Breast epithelium (tissue), 4 donors: ENCODE measurements at regions not wholly inside any gene's neighbourhood (a gene's known extent, or its start where the extent isn't known, plus 50 kb on each side); places are given as distances from the start of the nearest gene placed in this dataset.

Source experiments
- DNase-seq, 2 donors: peaks; one replicate each; pipeline ENCODE4 v3.0.0-alpha.2; 2019; ENCODE audit warnings: low spot score in 2 of 2
- H3K27ac ChIP-seq, 2 donors: fragments of 200-600 bp; sonication (generic) in 1 of 2; one replicate each; pipeline ENCODE4 v1.5.1; 2016 to 2019; ENCODE audit warnings: mild to moderate bottlenecking in 1 of 2
- H3K27me3 ChIP-seq, 2 donors: fragments of 200-600 bp; sonication (generic) in 1 of 2; one replicate each; pipeline versions ENCODE4 v1.5.1 to v1.6.0; 2017 to 2019; ENCODE audit warnings: control low read depth in 1 of 2, mild to moderate bottlenecking in 1 of 2
- H3K36me3 ChIP-seq: fragments of 200-600 bp; one replicate; pipeline ENCODE4 v1.5.1; 2019
- H3K4me1 ChIP-seq, 2 donors: fragments of 200-600 bp; sonication (generic); one replicate each; pipeline ENCODE4 v1.5.1; 2016 to 2019; ENCODE audit warnings: control low read depth in 1 of 2
- H3K4me3 ChIP-seq, 3 donors: fragments of 200-600 bp; sonication (generic); 1 replicate in 2 of 3; 2 replicates in 1 of 3; pipeline ENCODE4 v1.5.1; 2016 to 2019; ENCODE audit warnings: mild to moderate bottlenecking in 3 of 3, moderate library complexity in 2 of 3
- H3K9me3 ChIP-seq, 2 donors: fragments of 200-600 bp; sonication (generic) in 1 of 2; one replicate each; pipeline ENCODE4 v1.5.1; 2016 to 2019; ENCODE audit warnings: control low read depth in 1 of 2
- POLR2A ChIP-seq: fragments of 450-650 bp; IDR thresholded peaks from one replicate; pipeline ENCODE4 v1.6.1; 2016; ENCODE audit warnings: antibody characterized with exemption, mild to moderate bottlenecking, moderate library complexity
- POLR2AphosphoS5 ChIP-seq, 3 donors: sonication (generic); formaldehyde crosslinking; IDR thresholded peaks; one replicate each; pipeline ENCODE4 v1.6.1; 2017; ENCODE audit warnings: antibody characterized with exemption in 3 of 3
- intact Hi-C: fragments of 100-400 bp; cut with DNase I; formaldehyde crosslinking; loops from one replicate; pipeline ENCODE4 v1.15.1; 2023; ENCODE audit warnings: low total_unique reads
- TF ChIP-seq, protein P1 (sequence below), 3 donors: fragments of 450-650 bp; IDR thresholded peaks; one replicate each; pipeline ENCODE4 v1.5.1; 2016 to 2017; ENCODE audit warnings: antibody characterized with exemption in 3 of 3, mild to moderate bottlenecking in 3 of 3, moderate library complexity in 3 of 3

DNA sequence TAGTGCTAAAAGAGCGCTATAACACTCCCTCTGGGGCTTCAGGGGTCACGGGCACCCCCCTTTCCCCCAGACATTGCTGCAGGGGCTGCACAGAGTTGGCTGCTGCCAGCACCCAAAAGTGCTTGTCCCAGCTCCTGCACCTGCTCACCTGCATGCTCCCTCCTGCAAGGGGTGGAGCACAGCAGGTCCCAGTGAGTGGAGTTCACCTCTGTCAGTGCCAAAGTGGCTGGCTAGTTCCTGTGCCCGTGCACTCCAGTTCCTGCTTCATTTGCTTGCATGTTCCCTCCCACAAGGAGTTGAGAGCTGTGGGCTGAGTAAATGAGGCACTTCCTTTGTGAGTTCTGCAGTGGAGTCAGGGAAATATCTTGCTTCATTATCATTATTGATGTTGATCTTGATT is 476.9 kb downstream of the SQOR start:
- H3K9me3 ChIP-seq, result no peaks in the 10 kb centered on the region
- intact Hi-C loops, result no loop called here
- no peak overlapping the region for H3K27ac ChIP-seq
- no peak for TF ChIP-seq POLR2AphosphoS5 (IDR thresholded peaks at IDR 0.05)
- TF ChIP-seq, protein P1, sequence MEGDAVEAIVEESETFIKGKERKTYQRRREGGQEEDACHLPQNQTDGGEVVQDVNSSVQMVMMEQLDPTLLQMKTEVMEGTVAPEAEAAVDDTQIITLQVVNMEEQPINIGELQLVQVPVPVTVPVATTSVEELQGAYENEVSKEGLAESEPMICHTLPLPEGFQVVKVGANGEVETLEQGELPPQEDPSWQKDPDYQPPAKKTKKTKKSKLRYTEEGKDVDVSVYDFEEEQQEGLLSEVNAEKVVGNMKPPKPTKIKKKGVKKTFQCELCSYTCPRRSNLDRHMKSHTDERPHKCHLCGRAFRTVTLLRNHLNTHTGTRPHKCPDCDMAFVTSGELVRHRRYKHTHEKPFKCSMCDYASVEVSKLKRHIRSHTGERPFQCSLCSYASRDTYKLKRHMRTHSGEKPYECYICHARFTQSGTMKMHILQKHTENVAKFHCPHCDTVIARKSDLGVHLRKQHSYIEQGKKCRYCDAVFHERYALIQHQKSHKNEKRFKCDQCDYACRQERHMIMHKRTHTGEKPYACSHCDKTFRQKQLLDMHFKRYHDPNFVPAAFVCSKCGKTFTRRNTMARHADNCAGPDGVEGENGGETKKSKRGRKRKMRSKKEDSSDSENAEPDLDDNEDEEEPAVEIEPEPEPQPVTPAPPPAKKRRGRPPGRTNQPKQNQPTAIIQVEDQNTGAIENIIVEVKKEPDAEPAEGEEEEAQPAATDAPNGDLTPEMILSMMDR (IDR thresholded peaks at IDR 0.05), result no peak
- no peak for TF ChIP-seq POLR2A
- no peaks in the 10 kb centered on the region for H3K27me3 ChIP-seq
- H3K4me3 ChIP-seq, result no peak overlapping the region
- no peaks in the 10 kb centered on the region for H3K4me1 ChIP-seq
- no peak for DNase-seq
- no peaks in the 10 kb centered on the region for H3K36me3 ChIP-seq

DNA sequence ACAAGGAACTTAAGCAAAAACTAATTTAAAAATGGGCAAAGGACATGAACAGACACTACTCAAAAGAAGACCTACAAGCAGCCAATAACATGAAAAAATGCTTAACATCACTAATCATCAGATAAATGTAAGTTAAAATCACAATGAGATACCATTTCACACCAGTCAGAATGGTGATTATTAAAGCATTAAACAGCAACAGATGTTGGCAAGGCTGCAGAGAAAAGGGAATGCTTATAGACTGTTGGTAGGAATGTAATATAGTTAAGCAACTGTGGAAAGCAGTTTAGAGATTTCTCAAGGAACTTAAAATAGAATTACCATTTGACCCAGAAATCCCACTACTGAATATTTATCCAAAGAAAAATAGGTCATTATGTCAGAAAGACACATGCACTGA is 482.2 kb downstream of the SQOR start:
- no peak for DNase-seq
- Histone ChIP-seq H3K9me3 (no peaks in the 10 kb centered on the region), H3K4me3 (no peak overlapping the region), H3K36me3 (no peaks in the 10 kb centered on the region), H3K4me1 (no peaks in the 10 kb centered on the region), H3K27ac (no peak overlapping the region), H3K27me3 (no peaks in the 10 kb centered on the region)
- TF ChIP-seq POLR2AphosphoS5 (IDR thresholded peaks at IDR 0.05) (no peak), POLR2A (no peak)
- TF ChIP-seq, protein P1 (IDR thresholded peaks at IDR 0.05), result no peak
- intact Hi-C loops, result no loop called here

DNA sequence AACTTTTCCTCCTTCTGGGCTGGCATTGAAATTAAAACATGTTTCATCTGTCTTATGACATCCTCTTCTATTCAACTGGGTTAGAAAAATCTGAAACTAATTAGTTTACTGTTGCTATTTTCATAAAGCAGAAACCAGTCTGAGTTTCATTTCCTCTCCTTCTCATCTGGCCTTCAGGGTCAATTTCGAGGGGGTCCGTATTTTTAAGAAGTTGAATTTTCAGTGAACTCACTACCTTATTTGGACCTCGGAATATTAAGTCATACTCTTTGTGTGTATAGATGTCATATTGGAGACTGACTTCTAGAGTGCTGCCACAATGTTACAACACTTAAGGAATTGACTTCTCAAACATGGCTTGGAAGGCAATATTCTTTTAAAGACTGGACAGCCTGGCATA is 485.9 kb downstream of the SQOR start:
- Histone ChIP-seq H3K9me3 (peaks cover 0 to 12% of the 10 kb centered on the region in 2 donors), H3K4me1 (no peaks in the 10 kb centered on the region)
- TF ChIP-seq, protein P1 (IDR thresholded peaks at IDR 0.05), result no peak
- no peak for TF ChIP-seq POLR2A
- no peak for TF ChIP-seq POLR2AphosphoS5 (IDR thresholded peaks at IDR 0.05)

DNA sequence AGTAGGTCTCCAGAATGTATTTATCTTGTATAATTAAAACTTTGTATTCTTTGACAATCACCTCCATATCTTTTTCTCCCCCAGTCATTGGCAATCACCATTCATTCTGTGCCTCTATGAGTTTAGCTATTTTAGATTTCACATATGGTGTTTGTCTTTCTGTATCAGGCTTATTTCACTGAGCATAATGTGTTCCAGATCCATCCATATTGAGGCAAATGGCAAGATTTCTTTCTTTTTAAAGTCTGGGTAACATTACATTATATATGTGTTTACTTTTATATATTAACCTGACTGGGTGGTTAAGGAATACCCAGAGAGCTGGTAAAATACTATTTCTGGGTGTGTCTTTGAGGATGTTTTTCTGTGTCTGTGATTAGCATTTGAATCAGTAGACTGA is 486.6 kb downstream of the SQOR start:
- intact Hi-C loops, result no loop called here
- TF ChIP-seq, protein P1 (IDR thresholded peaks at IDR 0.05), result no peak
- TF ChIP-seq POLR2A, result no peak
- TF ChIP-seq POLR2AphosphoS5 (IDR thresholded peaks at IDR 0.05), result no peak
- Histone ChIP-seq H3K4me3 (no peak overlapping the region), H3K27ac (no peak overlapping the region), H3K4me1 (no peaks in the 10 kb centered on the region), H3K27me3 (no peaks in the 10 kb centered on the region), H3K36me3 (no peaks in the 10 kb centered on the region), H3K9me3 (peaks cover 0 to 12% of the 10 kb centered on the region in 2 donors)
- no peak for DNase-seq

More for the DNA sequence above, 485.9 kb downstream of the SQOR start:
- intact Hi-C loops, result no loop called here
- H3K27me3 ChIP-seq, result no peaks in the 10 kb centered on the region
- no peaks in the 10 kb centered on the region for H3K36me3 ChIP-seq
- H3K4me3 ChIP-seq, result no peak overlapping the region
- DNase-seq, result no peak
- H3K27ac ChIP-seq, result no peak overlapping the region

DNA sequence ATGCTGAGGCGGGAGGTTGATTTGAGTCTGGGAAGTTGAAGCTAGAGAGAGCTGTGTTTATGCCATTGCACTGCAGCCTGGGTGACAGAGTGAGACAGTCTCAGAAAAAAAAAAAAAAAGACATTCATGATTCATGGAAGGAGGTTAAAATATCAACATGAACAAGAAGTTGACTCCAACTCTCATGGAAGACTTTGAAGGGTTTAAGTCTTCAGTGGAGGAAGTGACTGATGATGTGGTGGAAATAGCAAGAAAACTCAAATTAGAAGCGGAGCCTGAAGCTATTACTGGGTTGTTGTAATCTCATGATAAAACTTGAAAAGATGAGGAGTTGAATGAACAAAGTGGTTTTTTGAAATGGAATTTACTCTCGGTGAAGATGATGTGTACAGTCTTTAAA is 491.8 kb downstream of the SQOR start:
- no peaks in the 10 kb centered on the region for H3K27me3 ChIP-seq
- intact Hi-C loops, result no loop called here
- no peaks in the 10 kb centered on the region for H3K4me1 ChIP-seq
- DNase-seq, result no peak
- H3K9me3 ChIP-seq, result peaks cover 0 to 12% of the 10 kb centered on the region in 2 donors
- TF ChIP-seq POLR2A (no peak), POLR2AphosphoS5 (IDR thresholded peaks at IDR 0.05) (no peak)
- TF ChIP-seq, protein P1 (IDR thresholded peaks at IDR 0.05), result no peak
- H3K36me3 ChIP-seq, result no peaks in the 10 kb centered on the region
- H3K4me3 ChIP-seq, result no peak overlapping the region
- H3K27ac ChIP-seq, result no peak overlapping the region
